OCI-M1 (cell line): ENCODE measurements at regions not wholly inside any gene's neighbourhood (a gene's known extent, or its start where the extent isn't known, plus 50 kb on each side); places are given as distances from the start of the nearest gene placed in this dataset.

Experiments
- DNase-seq: peaks from one replicate; lab custom pipeline; 2025; lab: John Stamatoyannopoulos, UW

- no peak for DNase-seq
Observed at GRCh38 chr5:58069016-58069705, 390.7 kb downstream of the PLK2 start.

- no peak for DNase-seq
Observed at GRCh38 chr5:58066557-58066956, 393.3 kb downstream of the PLK2 start.

DNA sequence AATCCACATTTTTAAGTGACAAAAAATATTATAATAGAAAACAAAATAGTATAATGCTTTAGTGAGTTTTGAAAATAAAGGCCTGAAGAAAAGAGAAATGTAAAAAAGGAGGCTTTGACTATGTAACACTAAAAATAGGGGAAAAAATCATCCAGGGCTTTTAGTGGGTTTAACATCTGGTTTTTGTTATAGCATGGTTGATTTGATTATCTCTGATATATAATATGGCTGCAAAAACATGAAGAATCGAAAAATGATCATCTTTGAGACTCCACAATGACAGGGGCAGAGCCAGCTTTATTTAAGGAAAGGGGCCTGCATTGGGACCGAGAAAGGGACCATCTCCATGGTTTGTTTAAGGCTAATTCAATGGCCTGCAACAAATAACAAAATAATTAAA lies 393.8 kb downstream of the PLK2 start:
- DNase-seq: no peak

DNA sequence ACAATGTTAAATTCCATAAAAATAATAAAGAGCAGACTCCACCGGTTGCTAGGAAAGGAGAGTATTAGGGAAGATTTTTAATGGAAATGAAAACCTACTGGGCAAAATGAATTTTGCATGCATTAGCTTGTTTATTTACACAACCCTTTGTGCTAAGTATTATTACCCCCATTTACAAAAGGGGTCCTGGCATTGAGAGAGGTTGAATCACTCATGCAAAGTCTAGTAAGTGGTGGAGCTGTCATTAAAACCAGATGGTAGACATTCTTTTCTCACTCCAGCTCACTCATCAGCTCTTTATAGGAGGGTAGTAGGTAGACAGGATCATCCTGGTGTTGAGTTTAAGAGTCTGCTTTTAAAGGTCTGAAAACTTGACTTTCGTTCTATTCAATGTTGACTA lies 395.1 kb downstream of the PLK2 start:
- DNase-seq: no peak

GRCh38 chr5:58060996-58061395 lies 398.9 kb downstream of the PLK2 start:
- no peak for DNase-seq

- no peak for DNase-seq
Observed at GRCh38 chr5:58057324-58057723, 402.6 kb downstream of the PLK2 start.

GRCh38 chr5:58056546-58056945 lies 403.3 kb downstream of the PLK2 start:
- no peak for DNase-seq

GRCh38 chr5:58054018-58054417 lies 405.9 kb downstream of the PLK2 start:
- DNase-seq: no peak

DNA sequence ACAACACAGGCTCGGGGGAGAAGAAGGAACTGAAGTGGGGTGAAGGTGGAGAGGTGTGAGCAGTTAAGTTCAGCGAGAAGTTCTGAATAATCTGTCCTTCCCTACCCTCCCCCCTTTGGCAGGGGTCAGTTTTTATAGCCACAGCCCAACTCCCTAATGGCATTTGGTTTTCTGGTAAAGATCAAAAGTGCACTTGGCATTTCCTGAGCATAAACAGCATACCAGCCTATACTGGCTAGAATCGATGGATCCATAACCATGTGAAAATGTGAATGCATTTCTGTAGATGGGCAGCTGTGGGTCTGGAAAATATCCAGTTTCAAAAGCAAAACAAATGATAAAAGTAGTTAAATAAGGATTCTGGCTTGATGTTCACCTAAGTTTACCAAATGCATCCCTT lies 410.9 kb downstream of the PLK2 start:
- peak; percentile 53 for DNase-seq

DNA sequence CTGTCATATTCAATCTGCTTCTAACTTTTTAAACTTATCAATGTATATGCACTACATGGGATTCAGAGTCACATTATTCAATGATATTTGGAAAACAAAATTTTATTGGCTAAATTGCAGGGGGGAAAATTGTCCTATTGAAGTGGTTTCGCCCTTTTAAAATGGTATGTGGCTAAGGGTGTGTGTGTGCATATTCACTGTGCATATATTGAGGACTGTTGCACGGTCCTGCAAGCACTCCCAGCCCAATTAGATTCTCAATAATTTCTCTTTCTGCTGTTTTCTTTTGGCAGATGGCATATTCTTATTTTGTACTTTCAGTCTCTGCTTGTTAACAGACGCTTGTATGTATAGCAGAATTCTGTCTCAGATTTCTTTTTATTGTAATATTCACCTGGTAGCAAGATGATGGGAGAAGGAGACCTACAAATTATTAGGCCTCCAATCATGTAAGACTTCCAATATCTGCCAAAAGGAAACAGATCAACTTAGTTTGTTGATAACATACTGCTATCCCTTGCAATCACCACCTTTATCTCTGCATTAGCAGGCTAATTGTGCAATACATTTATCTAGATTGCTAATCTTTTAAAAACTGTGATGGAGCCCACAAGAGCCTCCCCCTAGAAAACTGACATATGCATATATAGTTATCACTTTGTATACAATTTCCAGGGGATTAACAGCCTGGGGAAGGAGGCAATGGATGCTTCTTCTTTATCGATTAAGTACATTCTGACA lies 411.5 kb downstream of the PLK2 start:
- no peak for DNase-seq

DNA sequence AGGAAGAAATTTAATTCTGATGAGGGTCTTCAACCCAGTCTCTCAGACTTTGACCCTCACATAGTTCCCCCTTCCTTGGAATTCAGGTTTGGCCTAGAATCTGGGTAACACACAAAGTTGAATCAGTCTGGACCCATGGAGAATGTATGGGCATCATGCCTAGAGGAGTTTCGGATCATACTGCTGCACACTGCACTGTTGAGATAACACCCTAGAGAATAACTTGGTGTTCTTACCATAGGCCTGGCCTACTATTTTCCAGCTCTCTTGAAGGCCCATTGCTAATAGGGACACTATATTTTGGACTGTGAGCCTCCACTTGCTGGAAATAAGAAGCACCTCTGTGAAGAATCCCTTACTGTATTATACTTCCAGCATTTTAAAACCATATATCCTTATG lies 413.5 kb downstream of the PLK2 start:
- no peak for DNase-seq

DNA sequence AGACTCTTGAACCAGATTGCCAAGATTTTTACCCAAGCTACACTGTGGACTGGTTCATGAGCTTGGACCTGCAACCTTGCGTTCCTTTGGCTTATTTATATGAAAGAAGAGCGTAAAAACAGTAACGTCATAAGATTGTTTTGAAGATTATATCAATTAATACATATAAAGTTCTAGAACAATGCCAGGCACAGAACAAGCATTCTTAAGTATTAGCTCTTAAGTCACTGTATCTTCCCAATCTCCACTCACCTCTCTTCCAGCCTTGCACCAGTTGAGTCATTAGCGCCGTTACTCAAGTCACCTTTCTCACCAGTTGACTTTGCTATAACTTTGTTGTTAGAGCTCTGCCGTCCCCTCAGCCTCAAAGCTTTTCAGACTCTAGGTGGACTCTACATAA lies 415.7 kb downstream of the PLK2 start:
- DNase-seq: no peak

DNA sequence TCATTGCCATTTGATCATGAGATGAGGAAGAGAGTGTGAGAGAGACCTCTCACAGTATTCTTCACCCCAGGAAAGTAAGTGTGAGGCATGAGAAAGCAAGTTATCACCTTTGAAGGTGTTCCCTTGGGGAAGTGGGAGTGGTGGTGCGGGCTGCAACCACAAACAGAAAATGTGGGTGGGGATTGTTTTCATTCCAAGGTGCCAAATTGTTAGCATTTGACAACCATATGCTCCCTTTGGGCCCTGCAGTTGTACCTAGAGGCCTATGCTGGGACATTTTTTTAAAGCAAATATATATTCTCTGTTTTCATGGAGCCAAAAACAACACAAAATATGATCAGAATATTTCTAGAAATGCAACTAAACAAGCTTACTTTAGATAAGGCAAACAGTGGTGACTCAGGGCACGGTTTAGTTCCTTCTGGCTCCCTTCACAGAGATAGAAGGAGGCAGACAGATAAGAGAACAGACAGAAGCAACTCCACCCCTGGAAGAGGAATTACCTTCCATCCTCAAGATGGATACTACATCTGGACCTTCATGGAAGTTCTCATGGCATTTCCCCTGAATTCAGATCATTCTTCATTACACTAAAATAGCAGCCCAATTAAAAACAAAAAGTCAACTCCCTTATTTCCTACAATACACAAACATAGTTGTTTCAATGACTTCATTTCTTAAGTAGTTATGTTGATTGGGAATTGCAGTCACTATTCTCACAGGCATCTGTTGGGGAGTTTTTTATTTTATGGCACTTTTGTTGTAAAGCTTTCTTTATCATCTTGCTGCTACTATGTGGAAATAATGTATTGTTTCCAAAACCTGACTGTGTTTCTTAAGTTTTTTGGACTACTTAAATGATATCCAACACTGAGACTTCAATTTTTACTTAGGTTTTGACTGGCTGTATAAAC lies 416.6 kb downstream of the PLK2 start:
- DNase-seq: peak; percentile 86

GRCh38 chr5:58041884-58042283 lies 418.0 kb downstream of the PLK2 start:
- DNase-seq: no peak

DNA sequence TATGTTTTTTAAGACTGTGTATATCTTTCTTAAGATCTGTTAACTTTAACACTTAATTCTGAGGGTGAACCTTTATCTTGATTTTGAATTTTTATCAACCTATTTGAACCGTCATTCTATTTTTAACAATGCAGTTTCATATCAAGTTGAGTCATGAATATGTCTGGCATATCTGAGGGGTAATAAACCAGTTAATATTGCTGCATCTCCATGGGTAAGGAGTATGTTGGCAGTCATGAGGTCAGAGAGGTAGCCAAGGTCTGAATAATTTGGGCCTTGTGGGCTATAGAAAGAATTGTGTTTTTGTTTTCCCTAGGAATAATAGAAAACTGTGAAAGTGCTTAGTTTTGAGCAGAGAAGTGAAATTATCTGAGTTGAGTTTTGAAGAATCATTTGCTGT lies 419.0 kb downstream of the PLK2 start:
- no peak for DNase-seq

DNA sequence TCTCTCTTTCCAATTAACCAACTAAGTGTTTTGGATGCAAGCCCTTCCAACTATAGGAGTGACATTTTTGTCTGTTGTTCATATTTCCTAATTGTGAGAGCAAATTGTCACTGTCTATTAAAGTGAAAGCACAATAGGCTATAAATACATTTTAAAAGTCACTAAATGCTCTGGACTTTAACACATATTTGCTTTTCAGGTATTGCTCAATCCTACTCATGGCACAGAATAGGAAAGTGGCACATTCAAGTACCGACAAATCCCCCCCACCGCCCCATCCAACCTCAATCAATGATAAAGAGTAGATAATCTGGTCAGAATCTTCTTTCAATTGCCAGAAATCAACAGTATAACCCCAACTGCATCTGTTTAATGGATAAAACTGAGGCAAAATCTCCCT lies 419.8 kb downstream of the PLK2 start:
- no peak for DNase-seq

DNA sequence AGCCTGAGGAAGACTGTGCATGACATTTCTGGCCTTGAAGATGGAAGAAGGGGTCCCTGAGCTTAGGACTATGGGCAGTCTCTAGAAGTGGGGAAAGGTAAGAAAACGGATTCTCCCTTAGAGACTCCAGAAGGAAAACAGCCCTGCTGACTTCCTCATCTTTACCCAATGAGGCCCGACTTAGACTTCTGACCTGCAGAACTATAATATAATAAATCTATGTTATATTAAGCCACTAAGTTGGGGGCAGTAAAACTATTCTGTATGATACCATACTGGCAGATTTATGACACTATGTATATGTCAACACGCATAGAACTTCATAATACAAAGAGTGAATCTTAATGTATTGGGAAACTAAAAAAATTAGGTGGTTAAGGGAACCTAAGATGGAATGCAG lies 422.0 kb downstream of the PLK2 start:
- DNase-seq: no peak

DNA sequence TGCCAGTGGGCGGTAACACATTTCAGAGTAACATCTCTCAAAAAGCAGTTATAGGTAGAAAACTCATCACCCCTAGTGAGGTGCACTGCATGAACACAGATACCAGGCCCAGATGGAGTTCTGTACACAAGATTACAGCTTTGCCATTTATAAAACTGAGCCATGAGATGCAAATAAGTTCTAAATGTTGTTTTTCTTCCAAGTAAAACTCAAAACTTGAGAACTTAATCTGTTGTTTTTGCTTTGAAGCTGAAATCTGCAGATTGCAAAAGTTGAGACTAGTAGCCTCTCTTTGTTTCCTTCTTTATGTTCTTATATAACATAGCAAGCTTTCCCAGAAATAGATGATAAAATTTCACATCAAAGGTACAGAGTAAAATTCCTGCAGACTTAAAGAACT lies 434.1 kb downstream of the PLK2 start:
- no peak for DNase-seq

DNA sequence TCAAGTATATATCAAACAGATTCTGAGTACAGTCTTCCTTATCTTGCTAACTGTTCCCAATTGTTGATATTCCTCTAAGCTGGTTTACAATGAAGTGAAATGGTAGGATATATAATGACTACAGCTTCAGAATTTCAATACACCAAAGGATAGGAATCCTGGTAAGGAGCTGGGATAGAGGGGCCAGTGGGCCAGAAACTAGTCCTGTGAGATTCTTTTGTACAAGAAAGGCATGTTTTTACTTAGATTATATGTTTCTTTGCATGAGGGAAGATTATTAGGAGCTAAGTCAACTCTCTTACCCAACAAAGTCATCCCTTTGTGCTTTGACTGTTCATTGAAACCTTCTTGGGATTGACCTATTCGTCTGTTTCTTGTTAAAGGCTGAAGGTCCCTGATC lies 435.7 kb downstream of the PLK2 start:
- no peak for DNase-seq

GRCh38 chr5:58022055-58022454 lies 437.8 kb downstream of the PLK2 start:
- no peak for DNase-seq

GRCh38 chr5:58021466-58021865 lies 438.4 kb downstream of the PLK2 start:
- DNase-seq: no peak

DNA sequence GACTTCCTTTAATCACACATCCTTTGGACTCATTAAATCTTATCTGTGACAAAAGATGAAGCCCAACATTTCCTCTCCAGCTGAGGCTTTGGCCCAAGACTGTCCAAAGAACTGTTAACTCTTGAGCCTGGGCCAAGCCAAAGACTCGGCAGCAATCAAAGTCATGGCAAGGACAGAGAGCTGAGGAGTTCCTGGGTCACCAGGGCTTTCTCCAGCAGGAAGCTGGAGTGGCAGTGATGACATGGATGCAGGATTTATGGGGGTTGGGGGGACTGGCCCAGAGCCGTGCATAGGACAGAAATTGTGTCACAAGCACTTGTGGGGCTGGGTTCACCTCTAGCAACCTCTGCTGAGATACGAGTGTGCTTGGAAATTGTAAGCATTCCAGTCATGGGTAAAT lies 440.3 kb downstream of the PLK2 start:
- no peak for DNase-seq

DNA sequence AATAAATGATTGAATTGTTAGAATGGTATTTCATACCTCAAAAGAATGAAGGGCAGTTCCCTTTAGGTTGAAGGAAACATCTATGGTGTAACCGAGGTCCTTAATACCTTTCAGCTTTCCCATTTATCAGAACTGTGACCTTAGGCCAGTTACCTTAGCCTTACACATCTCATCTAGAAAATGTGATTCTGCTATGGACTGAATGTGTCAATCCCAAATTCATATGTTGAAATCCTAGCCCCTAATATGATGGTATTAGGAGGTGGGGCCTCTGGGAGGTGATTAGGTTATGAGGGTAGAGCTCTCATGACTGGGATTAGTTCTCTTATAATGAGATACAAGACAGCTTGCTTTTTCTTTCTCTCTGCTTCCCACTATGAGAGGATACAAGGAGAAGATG lies 441.9 kb downstream of the PLK2 start:
- no peak for DNase-seq
